Heart left ventricle (tissue), 13 donors: ENCODE measurements at regions not wholly inside any gene's neighbourhood (a gene's known extent, or its start where the extent isn't known, plus 50 kb on each side); places are given as distances from the start of the nearest gene placed in this dataset.

Experiments used
- POLR2A ChIP-seq, 2 donors: fragments of 450-650 bp; IDR thresholded peaks; one replicate each; pipeline ENCODE4 v1.6.1; 2017; ENCODE audit warnings: antibody characterized with exemption in 2 of 2, mild to moderate bottlenecking in 2 of 2, moderate library complexity in 2 of 2
- TF ChIP-seq, protein P1 (sequence below), 12 donors: fragments of 200-600 bp; sonication (generic) in 4 of 12; IDR thresholded peaks; one replicate each; pipeline versions ENCODE4 v1.5.0 to v1.8.0; 2018 to 2022; ENCODE audit warnings: antibody characterized with exemption in 12 of 12, mild to moderate bottlenecking in 5 of 12
- donor health status: ischemic (EF 13 %, LVEDD 7.1; RV severe dilation, severe dysfunction).
- donor health status: DM: no; HTN: yes; CAD: no.
- donor health status: DM: no; HTN: no; CAD: no.
- donor health status: ischemic (EF 25% LVEDD 6.9; RV normal size, moderate dysfunction).
- donor health status: ischemic (EF 25% LVEDD 5.7; RV mildly dilated, moderate dysfunction).
- donor health status: ischemic (EF 35%, LVEDD 5.7; RV mildly dilated, moderate dysfunction).
- donor health status: nonischemic (EF 11% LVEDD 7.7; RV severe dilation, severe dysfunction).
- donor health status: DM: yes; HTN: yes; CAD: no.
- donor health status: PGD.
- donor health status: ischemic (EF 29% LVEDD 5.4; RV normal size, mild dysfunction).
- donor health status: nonischemic (EF 23%, LVEDD 6.1; RV moderate dilation, normal function).

GRCh38 chr5:94043311-94043710, 301.9 kb upstream of the POU5F2 start:
- TF ChIP-seq, protein P1, sequence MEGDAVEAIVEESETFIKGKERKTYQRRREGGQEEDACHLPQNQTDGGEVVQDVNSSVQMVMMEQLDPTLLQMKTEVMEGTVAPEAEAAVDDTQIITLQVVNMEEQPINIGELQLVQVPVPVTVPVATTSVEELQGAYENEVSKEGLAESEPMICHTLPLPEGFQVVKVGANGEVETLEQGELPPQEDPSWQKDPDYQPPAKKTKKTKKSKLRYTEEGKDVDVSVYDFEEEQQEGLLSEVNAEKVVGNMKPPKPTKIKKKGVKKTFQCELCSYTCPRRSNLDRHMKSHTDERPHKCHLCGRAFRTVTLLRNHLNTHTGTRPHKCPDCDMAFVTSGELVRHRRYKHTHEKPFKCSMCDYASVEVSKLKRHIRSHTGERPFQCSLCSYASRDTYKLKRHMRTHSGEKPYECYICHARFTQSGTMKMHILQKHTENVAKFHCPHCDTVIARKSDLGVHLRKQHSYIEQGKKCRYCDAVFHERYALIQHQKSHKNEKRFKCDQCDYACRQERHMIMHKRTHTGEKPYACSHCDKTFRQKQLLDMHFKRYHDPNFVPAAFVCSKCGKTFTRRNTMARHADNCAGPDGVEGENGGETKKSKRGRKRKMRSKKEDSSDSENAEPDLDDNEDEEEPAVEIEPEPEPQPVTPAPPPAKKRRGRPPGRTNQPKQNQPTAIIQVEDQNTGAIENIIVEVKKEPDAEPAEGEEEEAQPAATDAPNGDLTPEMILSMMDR (IDR thresholded peaks at IDR 0.05), result no peak
- TF ChIP-seq POLR2A (IDR thresholded peaks at IDR 0.05), result no peak
